ENCODE measurements at regions not wholly inside any gene's neighbourhood (a gene's known extent, or its start where the extent isn't known, plus 50 kb on each side); places are given as distances from the start of the nearest gene placed in this dataset.

GRCh38 chr3:187594272-187594671 lies 75.9 kb downstream of the SST start:
- DNase-seq (ENCODE audit: low read depth): no peak
- H3K4me3 ChIP-seq (ENCODE audit: low read depth, low read length): no peak overlapping the region
- TF ChIP-seq CTCF (conservative IDR thresholded peaks at IDR 0.05; ENCODE audit: low read depth, low read length): no peak

GRCh38 chr3:187593451-187593850 lies 76.7 kb downstream of the SST start:
- no peak for TF ChIP-seq CTCF (conservative IDR thresholded peaks at IDR 0.05; ENCODE audit: low read depth, low read length)
- DNase-seq (ENCODE audit: low read depth): no peak
- H3K4me3 ChIP-seq (ENCODE audit: low read depth, low read length): no peak overlapping the region

GRCh38 chr3:187590861-187591576 lies 79.2 kb downstream of the SST start:
- H3K4me3 ChIP-seq (ENCODE audit: low read depth, low read length): no peak overlapping the region
- DNase-seq (ENCODE audit: low read depth): no peak
- TF ChIP-seq CTCF (conservative IDR thresholded peaks at IDR 0.05; ENCODE audit: low read depth, low read length): no peak

- DNase-seq (ENCODE audit: low read depth): no peak
- TF ChIP-seq CTCF (conservative IDR thresholded peaks at IDR 0.05; ENCODE audit: low read depth, low read length): no peak
Measured at GRCh38 chr3:187587076-187587475, 83.1 kb downstream of the SST start.

GRCh38 chr3:187586226-187586625 lies 84.0 kb downstream of the SST start:
- no peak overlapping the region for H3K4me3 ChIP-seq (ENCODE audit: low read depth, low read length)
- no peak for TF ChIP-seq CTCF (conservative IDR thresholded peaks at IDR 0.05; ENCODE audit: low read depth, low read length)
- DNase-seq (ENCODE audit: low read depth): no peak

More at GRCh38 chr3:187587076-187587475, 83.1 kb downstream of the SST start:
- H3K4me3 ChIP-seq (ENCODE audit: low read depth, low read length): no peak overlapping the region

GRCh38 chr3:187572441-187572840 lies 97.8 kb downstream of the SST start:
- peak; percentile 52 for DNase-seq (ENCODE audit: low read depth)
- H3K4me3 ChIP-seq (ENCODE audit: low read depth, low read length): no peak overlapping the region
- TF ChIP-seq CTCF (conservative IDR thresholded peaks at IDR 0.05; ENCODE audit: low read depth, low read length): no peak

- TF ChIP-seq CTCF (conservative IDR thresholded peaks at IDR 0.05; ENCODE audit: low read depth, low read length): no peak
- H3K4me3 ChIP-seq (ENCODE audit: low read depth, low read length): no peak overlapping the region
- DNase-seq (ENCODE audit: low read depth): no peak
Measured at GRCh38 chr3:187571701-187572100, 98.5 kb downstream of the SST start.

Data from epithelial cell of proximal tubule (primary cell).